ENCODE measurements at regions not wholly inside any gene's neighbourhood (a gene's known extent, or its start where the extent isn't known, plus 50 kb on each side); places are given as distances from the start of the nearest gene placed in this dataset.
"Not testable (repeated sequence)": the region's sequence is repeated elsewhere in the genome, so short reads cannot be mapped to it uniquely, and the experiment has no call there.

GRCh38 chr3:24689353-24689752, 194.7 kb upstream of the THRB start:
- no peak for TF ChIP-seq CTCF (IDR thresholded peaks at IDR 0.05)
- Histone ChIP-seq H3K4me1 (no peaks in the 10 kb centered on the region), H3K9me3 (no peaks in the 10 kb centered on the region), H3K27me3 (no peaks in the 10 kb centered on the region), H3K27ac (no peak overlapping the region), H3K36me3 (no peaks in the 10 kb centered on the region), H3K4me3 (no peak overlapping the region)
- no peak for DNase-seq (ENCODE audit: low spot score)

- no peak for DNase-seq (ENCODE audit: low spot score)
- no peak overlapping the region for H3K27ac ChIP-seq
- H3K27me3 ChIP-seq: no peaks in the 10 kb centered on the region
- no peaks in the 10 kb centered on the region for H3K36me3 ChIP-seq
- no peaks in the 10 kb centered on the region for H3K9me3 ChIP-seq
- no peaks in the 10 kb centered on the region for H3K4me1 ChIP-seq
- TF ChIP-seq CTCF (IDR thresholded peaks at IDR 0.05): no peak
- H3K4me3 ChIP-seq: no peak overlapping the region
Observed at GRCh38 chr3:24690777-24691176, 196.1 kb upstream of the THRB start.

GRCh38 chr3:24699078-24699477, 204.4 kb upstream of the THRB start:
- H3K9me3 ChIP-seq; H3K36me3 ChIP-seq; H3K4me1 ChIP-seq; DNase-seq (ENCODE audit: low spot score); H3K4me3 ChIP-seq; H3K27me3 ChIP-seq; H3K27ac ChIP-seq: not testable (repeated sequence)

GRCh38 chr3:24704496-24704895, 209.8 kb upstream of the THRB start:
- no peak for TF ChIP-seq CTCF (IDR thresholded peaks at IDR 0.05)
- H3K27me3 ChIP-seq: no peaks in the 10 kb centered on the region
- no peaks in the 10 kb centered on the region for H3K36me3 ChIP-seq
- H3K27ac ChIP-seq: no peak overlapping the region
- no peak overlapping the region for H3K4me3 ChIP-seq
- no peaks in the 10 kb centered on the region for H3K9me3 ChIP-seq
- H3K4me1 ChIP-seq: no peaks in the 10 kb centered on the region
- DNase-seq (ENCODE audit: low spot score): no peak

- Histone ChIP-seq H3K27me3 (no peaks in the 10 kb centered on the region), H3K4me1 (no peaks in the 10 kb centered on the region), H3K27ac (no peak overlapping the region), H3K36me3 (no peaks in the 10 kb centered on the region), H3K4me3 (no peak overlapping the region), H3K9me3 (no peaks in the 10 kb centered on the region)
- no peak for TF ChIP-seq CTCF (IDR thresholded peaks at IDR 0.05)
- DNase-seq (ENCODE audit: low spot score): no peak
Observed at GRCh38 chr3:24707936-24708335, 213.3 kb upstream of the THRB start.

GRCh38 chr3:24709956-24710355, 215.3 kb upstream of the THRB start:
- no peak overlapping the region for H3K4me3 ChIP-seq
- H3K27ac ChIP-seq: no peak overlapping the region
- no peaks in the 10 kb centered on the region for H3K9me3 ChIP-seq
- DNase-seq (ENCODE audit: low spot score): no peak
- H3K4me1 ChIP-seq: no peaks in the 10 kb centered on the region
- H3K36me3 ChIP-seq: no peaks in the 10 kb centered on the region
- no peaks in the 10 kb centered on the region for H3K27me3 ChIP-seq
- no peak for TF ChIP-seq CTCF (IDR thresholded peaks at IDR 0.05)

All from right atrium auricular region (tissue), 2 donors.